ENCODE measurements at regions not wholly inside any gene's neighbourhood (a gene's known extent, or its start where the extent isn't known, plus 50 kb on each side); places are given as distances from the start of the nearest gene placed in this dataset.

GRCh38 chrY:21256820-21257219 is 254.3 kb upstream of the RBMY1B start:
- TF ChIP-seq EP300 (IDR thresholded peaks at IDR 0.05): no peak
- no peak overlapping the region for H3K27ac ChIP-seq
- H3K36me3 ChIP-seq: no peaks in the 10 kb centered on the region
- no peaks in the 10 kb centered on the region for H3K4me1 ChIP-seq
- no peak overlapping the region for H3K4me3 ChIP-seq
- no peak for ATAC-seq
- H3K9me3 ChIP-seq: no peaks in the 10 kb centered on the region
- no peaks in the 10 kb centered on the region for H3K27me3 ChIP-seq

- no CpG with 5 or more reads among the region's 1 CpG for WGBS, 2 donors (ENCODE audit: low coverage in 1 of 2)
- TF ChIP-seq EP300 (IDR thresholded peaks at IDR 0.05) (no peak), POLR2A (IDR thresholded peaks at IDR 0.05) (no peak), CTCF (IDR thresholded peaks at IDR 0.05) (no peak), POLR2AphosphoS5 (IDR thresholded peaks at IDR 0.05) (no peak)
- H3K4me3 ChIP-seq: no peak overlapping the region
- no peak overlapping the region for H3K27ac ChIP-seq
- no peak for ATAC-seq
- H3K27me3 ChIP-seq: no peaks in the 10 kb centered on the region
- no peaks in the 10 kb centered on the region for H3K4me1 ChIP-seq
- H3K36me3 ChIP-seq: no peaks in the 10 kb centered on the region
- H3K9me3 ChIP-seq: no peaks in the 10 kb centered on the region
Observed at GRCh38 chrY:21259707-21260106, 251.4 kb upstream of the RBMY1B start.

- TF ChIP-seq POLR2AphosphoS5 (IDR thresholded peaks at IDR 0.05): no peak
- TF ChIP-seq CTCF (IDR thresholded peaks at IDR 0.05): no peak
- TF ChIP-seq POLR2A (IDR thresholded peaks at IDR 0.05): no peak
- TF ChIP-seq EP300 (IDR thresholded peaks at IDR 0.05): no peak
- Histone ChIP-seq H3K27ac (no peak overlapping the region), H3K36me3 (no peaks in the 10 kb centered on the region), H3K27me3 (no peaks in the 10 kb centered on the region), H3K4me3 (no peak overlapping the region), H3K9me3 (no peaks in the 10 kb centered on the region), H3K4me1 (no peaks in the 10 kb centered on the region)
- WGBS, 2 donors (ENCODE audit: low coverage in 1 of 2): 17% methylated on average over 1 of the region's 4 CpGs; no CpG with 5 or more reads in 1 of the 2 donors
- no peak for ATAC-seq
Observed at GRCh38 chrY:21260325-21260724, 250.8 kb upstream of the RBMY1B start.

GRCh38 chrY:21261158-21261557 is 250.0 kb upstream of the RBMY1B start:
- Histone ChIP-seq H3K27me3 (no peaks in the 10 kb centered on the region), H3K36me3 (no peaks in the 10 kb centered on the region), H3K4me3 (no peak overlapping the region), H3K4me1 (no peaks in the 10 kb centered on the region), H3K27ac (no peak overlapping the region), H3K9me3 (no peaks in the 10 kb centered on the region)
- TF ChIP-seq CTCF (IDR thresholded peaks at IDR 0.05) (no peak), POLR2AphosphoS5 (IDR thresholded peaks at IDR 0.05) (no peak), EP300 (IDR thresholded peaks at IDR 0.05) (no peak), POLR2A (IDR thresholded peaks at IDR 0.05) (no peak)
- no peak for ATAC-seq
- WGBS, 2 donors (ENCODE audit: low coverage in 1 of 2): 56% methylated on average over 4 of the region's 4 CpGs; no CpG with 5 or more reads in 1 of the 2 donors

- Histone ChIP-seq H3K9me3 (no peaks in the 10 kb centered on the region), H3K27me3 (no peaks in the 10 kb centered on the region), H3K4me3 (no peak overlapping the region), H3K4me1 (no peaks in the 10 kb centered on the region), H3K36me3 (no peaks in the 10 kb centered on the region), H3K27ac (no peak overlapping the region)
- TF ChIP-seq EP300 (IDR thresholded peaks at IDR 0.05) (no peak), CTCF (IDR thresholded peaks at IDR 0.05) (no peak), POLR2AphosphoS5 (IDR thresholded peaks at IDR 0.05) (no peak), POLR2A (IDR thresholded peaks at IDR 0.05) (no peak)
- ATAC-seq: no peak
Observed at GRCh38 chrY:21266751-21267150, 244.4 kb upstream of the RBMY1B start.

- H3K27ac ChIP-seq: no peak overlapping the region
- no peaks in the 10 kb centered on the region for H3K9me3 ChIP-seq
- no peak for ATAC-seq
- no peaks in the 10 kb centered on the region for H3K36me3 ChIP-seq
- H3K4me3 ChIP-seq: no peak overlapping the region
- H3K27me3 ChIP-seq: no peaks in the 10 kb centered on the region
- H3K4me1 ChIP-seq: no peaks in the 10 kb centered on the region
- no CpG with 5 or more reads among the region's 1 CpG for WGBS, 2 donors (ENCODE audit: low coverage in 1 of 2)
- TF ChIP-seq POLR2A (IDR thresholded peaks at IDR 0.05) (no peak), POLR2AphosphoS5 (IDR thresholded peaks at IDR 0.05) (no peak), EP300 (IDR thresholded peaks at IDR 0.05) (no peak), CTCF (IDR thresholded peaks at IDR 0.05) (no peak)
Observed at GRCh38 chrY:21267164-21267563, 244.0 kb upstream of the RBMY1B start.
